PC-3 (cell line): ENCODE measurements at regions not wholly inside any gene's neighbourhood (a gene's known extent, or its start where the extent isn't known, plus 50 kb on each side); places are given as distances from the start of the nearest gene placed in this dataset.

Experiments used
- EZH2 ChIP-seq: fragments of 300-600 bp; sonication (generic); IDR thresholded peaks from one replicate; pipeline ENCODE4 v1.6.1; 2017; ENCODE audit warnings: antibody characterized with exemption, mild to moderate bottlenecking, low read length; ENCODE audit not compliant: unreplicated experiment
- TF ChIP-seq, protein P1 (sequence below): fragments of 300-600 bp; sonication (generic); conservative IDR thresholded peaks from 2 replicates; pipeline ENCODE4 v1.5.1; 2017; ENCODE audit warnings: antibody characterized with exemption, low read depth, mild to moderate bottlenecking, low read length

GRCh38 chr2:7191932-7192331 is 274.7 kb downstream of the RNF144A start:
- TF ChIP-seq, protein P1, sequence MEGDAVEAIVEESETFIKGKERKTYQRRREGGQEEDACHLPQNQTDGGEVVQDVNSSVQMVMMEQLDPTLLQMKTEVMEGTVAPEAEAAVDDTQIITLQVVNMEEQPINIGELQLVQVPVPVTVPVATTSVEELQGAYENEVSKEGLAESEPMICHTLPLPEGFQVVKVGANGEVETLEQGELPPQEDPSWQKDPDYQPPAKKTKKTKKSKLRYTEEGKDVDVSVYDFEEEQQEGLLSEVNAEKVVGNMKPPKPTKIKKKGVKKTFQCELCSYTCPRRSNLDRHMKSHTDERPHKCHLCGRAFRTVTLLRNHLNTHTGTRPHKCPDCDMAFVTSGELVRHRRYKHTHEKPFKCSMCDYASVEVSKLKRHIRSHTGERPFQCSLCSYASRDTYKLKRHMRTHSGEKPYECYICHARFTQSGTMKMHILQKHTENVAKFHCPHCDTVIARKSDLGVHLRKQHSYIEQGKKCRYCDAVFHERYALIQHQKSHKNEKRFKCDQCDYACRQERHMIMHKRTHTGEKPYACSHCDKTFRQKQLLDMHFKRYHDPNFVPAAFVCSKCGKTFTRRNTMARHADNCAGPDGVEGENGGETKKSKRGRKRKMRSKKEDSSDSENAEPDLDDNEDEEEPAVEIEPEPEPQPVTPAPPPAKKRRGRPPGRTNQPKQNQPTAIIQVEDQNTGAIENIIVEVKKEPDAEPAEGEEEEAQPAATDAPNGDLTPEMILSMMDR, result no peak
- no peak for TF ChIP-seq EZH2
